ENCODE measurements at regions not wholly inside any gene's neighbourhood (a gene's known extent, or its start where the extent isn't known, plus 50 kb on each side); places are given as distances from the start of the nearest gene placed in this dataset.

DNA sequence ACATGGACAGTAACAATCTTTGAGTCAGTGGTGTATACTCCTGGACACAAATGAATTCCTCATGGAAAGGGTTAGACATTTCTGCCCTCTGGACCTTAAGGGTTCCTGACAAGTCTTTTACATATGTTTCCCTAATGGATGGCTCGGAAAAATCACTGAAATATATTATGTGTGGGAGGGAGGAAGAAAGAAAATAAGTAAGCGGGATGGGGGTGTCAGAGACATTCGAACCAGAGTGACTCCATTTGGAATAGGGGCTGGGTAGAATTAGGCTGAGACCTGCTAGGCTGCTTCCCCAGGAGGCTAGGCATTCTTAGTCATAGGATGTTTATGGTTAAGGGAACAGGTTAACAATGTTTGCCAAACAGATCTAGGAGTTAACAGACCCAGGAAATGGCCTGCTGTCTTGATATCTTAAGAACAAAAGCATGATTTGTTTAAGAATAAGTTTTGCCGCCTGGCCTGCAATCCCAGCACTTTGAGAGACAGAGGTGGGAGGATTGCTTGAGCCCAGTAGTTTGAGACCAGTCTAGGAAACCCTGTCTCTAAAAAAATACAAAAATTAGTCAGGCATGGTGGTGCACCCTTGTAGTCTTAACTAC is 1241.7 kb downstream of the TYW1 start:
- no peak overlapping the region for H3K27ac ChIP-seq (ENCODE audit: low read depth, low read length)
- no peak overlapping the region; a peak in 1 of 4 replicates for H3K4me2 ChIP-seq (ENCODE audit: insufficient read depth in 1 of 2, low read depth in 2 of 2, low read length in 2 of 2)
- H2BK120ac ChIP-seq (replicated peaks; ENCODE audit: low read depth, low read length) = peak overlapping the region; percentile 97
- H3K79me1 ChIP-seq (ENCODE audit: low read depth, low read length) = no peaks in the 10 kb centered on the region
- WGBS, 2 experiments (ENCODE audit: extremely low coverage in 1 of 2, insufficient coverage in 1 of 2, insufficient read length in 1 of 2, insufficient replicate concordance in 2 of 2, low coverage in 1 of 2, low lambda C conversion rate in 2 of 2, missing lambda C conversion rate in 1 of 2) = 16% methylated on average over 4 of the region's 4 CpGs; no CpG with 5 or more reads in 1 of the 2 experiments
- no peak overlapping the region for H3K9ac ChIP-seq (replicated peaks in 1 of 4; ENCODE audit: extremely low read depth in 1 of 4, low read depth in 3 of 4, low read length in 3 of 4)
- H2BK12ac ChIP-seq (ENCODE audit: low read depth, low read length) = peak overlapping the region; percentile 2; the same call in 1 of the 2 replicates
- no peak overlapping the region for H3K23ac ChIP-seq (ENCODE audit: insufficient read length)
- peaks cover 3 to 6% of the 10 kb centered on the region in 2 experiments; a peak in 3 of 4 replicates for H3K9me3 ChIP-seq (ENCODE audit: insufficient read depth in 2 of 2, low read depth in 1 of 2, low read length in 1 of 2)
- H3K23me2 ChIP-seq (ENCODE audit: low read depth, low read length) = peaks cover 5% of the 10 kb centered on the region; the same call in 1 of the 2 replicates
- H3K4me3 ChIP-seq (ENCODE audit: extremely low read depth in 1 of 4, insufficient read depth in 2 of 4, low read depth in 3 of 4, low read length in 4 of 4) = no peak overlapping the region; a peak in 1 of 8 replicates
- peak; percentile 46 to 61 for DNase-seq (ENCODE audit: low read depth in 1 of 2, low spot score in 2 of 2)
- H3K36me3 ChIP-seq (ENCODE audit: control insufficient read depth in 2 of 4, insufficient read depth in 4 of 4, low read length in 3 of 4) = no peaks in the 10 kb centered on the region
- ChIA-PET CTCF (ENCODE audit: partially characterized antibody) (no interaction called here), POLR2A (ENCODE audit: partially characterized antibody) (no interaction called here)
- H3K56ac ChIP-seq (replicated peaks; ENCODE audit: insufficient read length, low read depth, low read length) = no peak overlapping the region
- peak overlapping the region; percentile 44 for H4K91ac ChIP-seq (replicated peaks; ENCODE audit: insufficient read length, low read length)
- H4K5ac ChIP-seq (ENCODE audit: insufficient read length, low read depth, low read length) = peak overlapping the region; percentile 4
- no peaks in the 10 kb centered on the region for H3K79me2 ChIP-seq (ENCODE audit: control insufficient read depth in 1 of 2, insufficient read depth in 2 of 2, low read length in 2 of 2)
- no peak overlapping the region for H2AFZ ChIP-seq (ENCODE audit: low read length)
- peak overlapping the region; percentile 97 for H3K4ac ChIP-seq (replicated peaks; ENCODE audit: insufficient read length, low read depth, low read length)
- H3K27me3 ChIP-seq (replicated peaks in 1 of 4; ENCODE audit: control insufficient read depth in 3 of 4, extremely low read depth in 1 of 4, insufficient read depth in 3 of 4, low read length in 3 of 4) = peaks cover 0 to 3% (median under 1%) of the 10 kb centered on the region in 4 experiments; a peak in 1 of 7 replicates
- no peak overlapping the region for H4K8ac ChIP-seq (ENCODE audit: extremely low read depth, insufficient read depth, low read length)
- H4K20me1 ChIP-seq (replicated peaks in 1 of 2; ENCODE audit: control insufficient read depth in 1 of 2, insufficient read depth in 2 of 2, low read length in 2 of 2) = no peaks in the 10 kb centered on the region
- no peak overlapping the region for H2BK15ac ChIP-seq (ENCODE audit: low read length)
- peak overlapping the region; percentile 79 for H3K18ac ChIP-seq (ENCODE audit: extremely low read depth, low read length)
- FAIRE-seq = peak; percentile 93
- no peak overlapping the region for H2BK20ac ChIP-seq (ENCODE audit: low read length)
- no peak overlapping the region for H2AK5ac ChIP-seq (ENCODE audit: low read depth, low read length)
- peak overlapping the region; percentile 8; the same call in 1 of the 2 replicates for H2BK5ac ChIP-seq (ENCODE audit: low read depth, low read length)
- H3K14ac ChIP-seq (ENCODE audit: insufficient read length) = no peak overlapping the region
- H3K4me1 ChIP-seq (replicated peaks in 1 of 4; ENCODE audit: control insufficient read depth in 3 of 4, insufficient read depth in 4 of 4, low read length in 3 of 4) = peaks cover 0 to 8% (median 2%) of the 10 kb centered on the region in 4 experiments; a peak in 2 of 7 replicates
- TF ChIP-seq RFX5 (IDR thresholded peaks at IDR 0.05; ENCODE audit: borderline replicate concordance, low read depth, low read length) = no peak
- TF ChIP-seq CREB1 (IDR thresholded peaks at IDR 0.05) = no peak
- TF ChIP-seq NANOG (IDR thresholded peaks at IDR 0.05; ENCODE audit: insufficient read depth, low read depth, low read length, poor library complexity, severe bottlenecking) = peak; percentile 85
- TF ChIP-seq MAX (IDR thresholded peaks at IDR 0.05) = no peak
- no peak for TF ChIP-seq KDM4A (IDR thresholded peaks at IDR 0.05; ENCODE audit: low read depth, low read length, severe bottlenecking)
- TF ChIP-seq SP1 (IDR thresholded peaks at IDR 0.05; ENCODE audit: low read depth, low read length) = 0 out of 2 replicates have a peak, but pooled peaks have one; percentile 57
- 0 out of 2 replicates have a peak, but pooled peaks have one; percentile 18 for TF ChIP-seq JUND (IDR thresholded peaks at IDR 0.05; ENCODE audit: low read length)
- peak in 1 of 2 experiments; percentile 68; a peak in 1 of 3 replicates for TF ChIP-seq EP300 (IDR thresholded peaks at IDR 0.05; ENCODE audit: borderline replicate concordance in 1 of 2, low read depth in 2 of 2, low read length in 2 of 2)
- TF ChIP-seq, protein P1, sequence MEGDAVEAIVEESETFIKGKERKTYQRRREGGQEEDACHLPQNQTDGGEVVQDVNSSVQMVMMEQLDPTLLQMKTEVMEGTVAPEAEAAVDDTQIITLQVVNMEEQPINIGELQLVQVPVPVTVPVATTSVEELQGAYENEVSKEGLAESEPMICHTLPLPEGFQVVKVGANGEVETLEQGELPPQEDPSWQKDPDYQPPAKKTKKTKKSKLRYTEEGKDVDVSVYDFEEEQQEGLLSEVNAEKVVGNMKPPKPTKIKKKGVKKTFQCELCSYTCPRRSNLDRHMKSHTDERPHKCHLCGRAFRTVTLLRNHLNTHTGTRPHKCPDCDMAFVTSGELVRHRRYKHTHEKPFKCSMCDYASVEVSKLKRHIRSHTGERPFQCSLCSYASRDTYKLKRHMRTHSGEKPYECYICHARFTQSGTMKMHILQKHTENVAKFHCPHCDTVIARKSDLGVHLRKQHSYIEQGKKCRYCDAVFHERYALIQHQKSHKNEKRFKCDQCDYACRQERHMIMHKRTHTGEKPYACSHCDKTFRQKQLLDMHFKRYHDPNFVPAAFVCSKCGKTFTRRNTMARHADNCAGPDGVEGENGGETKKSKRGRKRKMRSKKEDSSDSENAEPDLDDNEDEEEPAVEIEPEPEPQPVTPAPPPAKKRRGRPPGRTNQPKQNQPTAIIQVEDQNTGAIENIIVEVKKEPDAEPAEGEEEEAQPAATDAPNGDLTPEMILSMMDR (IDR thresholded peaks at IDR 0.05; ENCODE audit: control extremely low read depth in 1 of 3, insufficient read depth in 1 of 3, low read depth in 1 of 3, low read length in 3 of 3) = no peak
- TF ChIP-seq TCF12 (IDR thresholded peaks at IDR 0.05; ENCODE audit: low read depth, low read length) = 0 out of 2 replicates have a peak, but pooled peaks have one; percentile 22

Measured in H1 (cell line).